Liver (tissue), 8 donors: ENCODE measurements at regions not wholly inside any gene's neighbourhood (a gene's known extent, or its start where the extent isn't known, plus 50 kb on each side); places are given as distances from the start of the nearest gene placed in this dataset.

Experiments
- DNase-seq: peaks from one replicate; pipeline ENCODE4 v3.0.0-alpha.2; 2017; ENCODE audit warnings: low spot score
- H3K27ac ChIP-seq, 2 donors: one replicate each; pipeline ENCODE4 v1.7.0; 2013; ENCODE audit warnings: inconsistent platforms in 2 of 2, low read length in 2 of 2, control low read depth in 1 of 2, low read depth in 1 of 2, mild to moderate bottlenecking in 1 of 2
- H3K27me3 ChIP-seq, 4 donors: one replicate each; pipeline versions ENCODE4 v1.6.1 to v1.7.0; 2013; ENCODE audit warnings: low read length in 3 of 4, inconsistent platforms in 1 of 4, mild to moderate bottlenecking in 1 of 4, moderate library complexity in 1 of 4; ENCODE audit not compliant: control insufficient read depth in 4 of 4, insufficient read depth in 4 of 4
- H3K36me3 ChIP-seq, 4 donors: one replicate each; pipeline versions ENCODE4 v1.6.1 to v1.7.0; 2013; ENCODE audit warnings: low read length in 3 of 4, mild to moderate bottlenecking in 3 of 4, low read depth in 1 of 4, moderate library complexity in 1 of 4; ENCODE audit not compliant: control insufficient read depth in 4 of 4, insufficient read depth in 3 of 4
- H3K4me1 ChIP-seq, 4 donors: one replicate each; pipeline versions ENCODE4 v1.6.1 to v1.7.0; 2013; ENCODE audit warnings: low read length in 3 of 4, mild to moderate bottlenecking in 3 of 4, moderate library complexity in 1 of 4; ENCODE audit not compliant: control insufficient read depth in 4 of 4, insufficient read depth in 4 of 4
- H3K4me3 ChIP-seq, 3 donors: one replicate each; pipeline versions ENCODE4 v1.6.1 to v1.7.0; 2013; ENCODE audit warnings: low read length in 3 of 3, control low read depth in 1 of 3, low read depth in 1 of 3, mild to moderate bottlenecking in 1 of 3
- H3K9ac ChIP-seq, 2 donors: one replicate each; pipeline ENCODE4 v1.7.0; 2013; ENCODE audit warnings: low read length in 2 of 2, mild to moderate bottlenecking in 2 of 2, moderate library complexity in 2 of 2, control low read depth in 1 of 2, low read depth in 1 of 2
- H3K9me3 ChIP-seq, 4 donors: one replicate each; pipeline versions ENCODE4 v1.6.1 to v1.7.0; 2013; ENCODE audit warnings: low read length in 3 of 4; ENCODE audit not compliant: control insufficient read depth in 4 of 4
- ATF3 ChIP-seq: IDR thresholded peaks from 2 replicates; pipeline ENCODE4 v1.6.1; 2016; ENCODE audit warnings: antibody characterized with exemption
- CTCF ChIP-seq: fragments of 150-350 bp; IDR thresholded peaks from 2 replicates; pipeline ENCODE4 v1.5.1; 2017; ENCODE audit warnings: improper control_type of control experiment, low read depth, low read length; ENCODE audit not compliant: missing input control
- EGR1 ChIP-seq, 2 donors: IDR thresholded peaks; 2 replicates each; pipeline ENCODE4 v1.6.1; 2016 to 2018; ENCODE audit warnings: antibody characterized with exemption in 2 of 2, low read depth in 2 of 2
- FOXA1 ChIP-seq: IDR thresholded peaks from 2 replicates; pipeline ENCODE4 v1.6.1; 2016; ENCODE audit warnings: antibody characterized with exemption
- FOXA2 ChIP-seq: IDR thresholded peaks from 2 replicates; pipeline ENCODE4 v1.6.1; 2016; ENCODE audit warnings: antibody characterized with exemption
- HNF4A ChIP-seq, 2 donors: conservative IDR thresholded peaks; 2 replicates each; pipeline ENCODE4 v1.6.1; 2016; ENCODE audit warnings: antibody characterized with exemption in 2 of 2, mild to moderate bottlenecking in 2 of 2
- JUND ChIP-seq, 2 donors: IDR thresholded peaks; 2 replicates each; pipeline ENCODE4 v1.6.1; 2016; ENCODE audit warnings: antibody characterized with exemption in 2 of 2
- RAD21 ChIP-seq, 2 donors: IDR thresholded peaks; 2 replicates each; pipeline ENCODE4 v1.6.1; 2016; ENCODE audit warnings: antibody characterized with exemption in 2 of 2, mild to moderate bottlenecking in 2 of 2
- RXRA ChIP-seq, 2 donors: IDR thresholded peaks; 2 replicates each; pipeline ENCODE4 v1.6.1; 2017 to 2018; ENCODE audit warnings: antibody characterized with exemption in 2 of 2, mild to moderate bottlenecking in 1 of 2
- SP1 ChIP-seq: IDR thresholded peaks from 2 replicates; pipeline ENCODE4 v1.6.1; 2018; ENCODE audit warnings: antibody characterized with exemption, mild to moderate bottlenecking
- TAF1 ChIP-seq: conservative IDR thresholded peaks from 2 replicates; pipeline ENCODE4 v1.6.1; 2016; ENCODE audit warnings: antibody characterized with exemption, mild to moderate bottlenecking
- YY1 ChIP-seq: IDR thresholded peaks from 2 replicates; pipeline ENCODE4 v1.6.1; 2016; ENCODE audit warnings: antibody characterized with exemption, mild to moderate bottlenecking
- WGBS: extraction: QIAGEN DNeasy Blood & Tissue Kit; methylation state at CpG from one replicate; pipeline ENCODE4 v1.1.7; 2013; 5-methylcytosine and 5-hydroxymethylcytosine counted together
- TF ChIP-seq, protein P1 (sequence below): IDR thresholded peaks from 2 replicates; pipeline ENCODE4 v1.6.1; 2016; ENCODE audit warnings: antibody characterized with exemption, mild to moderate bottlenecking
- TF ChIP-seq, protein P2 (sequence below): IDR thresholded peaks from 2 replicates; pipeline ENCODE4 v1.6.1; 2016; ENCODE audit warnings: antibody characterized with exemption
- TF ChIP-seq, protein P3 (sequence below): IDR thresholded peaks from 2 replicates; pipeline ENCODE4 v1.6.1; 2016; ENCODE audit warnings: antibody characterized with exemption
- donor health status: healthy.
- donor health status: healthy.
- donor health status: healthy.
- donor health status: healthy.
- donor health status: healthy.

- TF ChIP-seq, protein P1, sequence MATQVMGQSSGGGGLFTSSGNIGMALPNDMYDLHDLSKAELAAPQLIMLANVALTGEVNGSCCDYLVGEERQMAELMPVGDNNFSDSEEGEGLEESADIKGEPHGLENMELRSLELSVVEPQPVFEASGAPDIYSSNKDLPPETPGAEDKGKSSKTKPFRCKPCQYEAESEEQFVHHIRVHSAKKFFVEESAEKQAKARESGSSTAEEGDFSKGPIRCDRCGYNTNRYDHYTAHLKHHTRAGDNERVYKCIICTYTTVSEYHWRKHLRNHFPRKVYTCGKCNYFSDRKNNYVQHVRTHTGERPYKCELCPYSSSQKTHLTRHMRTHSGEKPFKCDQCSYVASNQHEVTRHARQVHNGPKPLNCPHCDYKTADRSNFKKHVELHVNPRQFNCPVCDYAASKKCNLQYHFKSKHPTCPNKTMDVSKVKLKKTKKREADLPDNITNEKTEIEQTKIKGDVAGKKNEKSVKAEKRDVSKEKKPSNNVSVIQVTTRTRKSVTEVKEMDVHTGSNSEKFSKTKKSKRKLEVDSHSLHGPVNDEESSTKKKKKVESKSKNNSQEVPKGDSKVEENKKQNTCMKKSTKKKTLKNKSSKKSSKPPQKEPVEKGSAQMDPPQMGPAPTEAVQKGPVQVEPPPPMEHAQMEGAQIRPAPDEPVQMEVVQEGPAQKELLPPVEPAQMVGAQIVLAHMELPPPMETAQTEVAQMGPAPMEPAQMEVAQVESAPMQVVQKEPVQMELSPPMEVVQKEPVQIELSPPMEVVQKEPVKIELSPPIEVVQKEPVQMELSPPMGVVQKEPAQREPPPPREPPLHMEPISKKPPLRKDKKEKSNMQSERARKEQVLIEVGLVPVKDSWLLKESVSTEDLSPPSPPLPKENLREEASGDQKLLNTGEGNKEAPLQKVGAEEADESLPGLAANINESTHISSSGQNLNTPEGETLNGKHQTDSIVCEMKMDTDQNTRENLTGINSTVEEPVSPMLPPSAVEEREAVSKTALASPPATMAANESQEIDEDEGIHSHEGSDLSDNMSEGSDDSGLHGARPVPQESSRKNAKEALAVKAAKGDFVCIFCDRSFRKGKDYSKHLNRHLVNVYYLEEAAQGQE: no peak
- no peak for TF ChIP-seq TAF1
- TF ChIP-seq HNF4A (conservative IDR thresholded peaks at IDR 0.05): no peak
- TF ChIP-seq YY1: no peak
Observed at GRCh38 chr5:87605663-87606062, 192.9 kb upstream of the CCNH start (continued).

DNA sequence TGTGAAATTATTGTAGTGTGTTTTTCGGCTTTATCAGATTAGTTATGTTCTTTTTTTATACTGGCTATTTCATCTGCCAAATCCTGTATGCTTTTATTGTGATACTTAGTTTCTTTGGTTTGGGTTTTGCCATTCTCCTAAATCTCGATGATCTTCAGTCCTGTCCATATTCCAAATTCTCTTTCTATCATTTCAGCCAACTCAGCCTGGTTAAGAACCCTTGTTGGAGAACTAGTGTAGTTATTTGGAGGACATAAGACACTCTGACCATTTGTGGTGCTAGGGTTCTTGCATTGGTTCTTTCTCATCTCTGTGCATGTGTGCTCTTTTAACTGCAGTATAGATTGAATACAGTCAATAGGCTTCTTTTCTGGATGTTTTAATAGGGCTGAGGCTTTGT lies 187.0 kb upstream of the CCNH start:
- TF ChIP-seq CTCF (no peak), YY1 (no peak)
- TF ChIP-seq, protein P2, sequence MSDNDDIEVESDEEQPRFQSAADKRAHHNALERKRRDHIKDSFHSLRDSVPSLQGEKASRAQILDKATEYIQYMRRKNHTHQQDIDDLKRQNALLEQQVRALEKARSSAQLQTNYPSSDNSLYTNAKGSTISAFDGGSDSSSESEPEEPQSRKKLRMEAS: no peak
- TF ChIP-seq, protein P3, sequence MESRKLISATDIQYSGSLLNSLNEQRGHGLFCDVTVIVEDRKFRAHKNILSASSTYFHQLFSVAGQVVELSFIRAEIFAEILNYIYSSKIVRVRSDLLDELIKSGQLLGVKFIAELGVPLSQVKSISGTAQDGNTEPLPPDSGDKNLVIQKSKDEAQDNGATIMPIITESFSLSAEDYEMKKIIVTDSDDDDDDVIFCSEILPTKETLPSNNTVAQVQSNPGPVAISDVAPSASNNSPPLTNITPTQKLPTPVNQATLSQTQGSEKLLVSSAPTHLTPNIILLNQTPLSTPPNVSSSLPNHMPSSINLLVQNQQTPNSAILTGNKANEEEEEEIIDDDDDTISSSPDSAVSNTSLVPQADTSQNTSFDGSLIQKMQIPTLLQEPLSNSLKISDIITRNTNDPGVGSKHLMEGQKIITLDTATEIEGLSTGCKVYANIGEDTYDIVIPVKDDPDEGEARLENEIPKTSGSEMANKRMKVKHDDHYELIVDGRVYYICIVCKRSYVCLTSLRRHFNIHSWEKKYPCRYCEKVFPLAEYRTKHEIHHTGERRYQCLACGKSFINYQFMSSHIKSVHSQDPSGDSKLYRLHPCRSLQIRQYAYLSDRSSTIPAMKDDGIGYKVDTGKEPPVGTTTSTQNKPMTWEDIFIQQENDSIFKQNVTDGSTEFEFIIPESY: no peak
- no peak overlapping the region for H3K4me3 ChIP-seq
- H3K9ac ChIP-seq: no peak overlapping the region
- no peaks in the 10 kb centered on the region for H3K4me1 ChIP-seq
- no peaks in the 10 kb centered on the region for H3K36me3 ChIP-seq
- peaks cover 0 to 3% (median 0%) of the 10 kb centered on the region in 4 donors for H3K9me3 ChIP-seq
- H3K27ac ChIP-seq: no peak overlapping the region
- no peaks in the 10 kb centered on the region for H3K27me3 ChIP-seq
- WGBS: 75% methylated on average over 2 of the region's 2 CpGs
- no peak for DNase-seq

DNA sequence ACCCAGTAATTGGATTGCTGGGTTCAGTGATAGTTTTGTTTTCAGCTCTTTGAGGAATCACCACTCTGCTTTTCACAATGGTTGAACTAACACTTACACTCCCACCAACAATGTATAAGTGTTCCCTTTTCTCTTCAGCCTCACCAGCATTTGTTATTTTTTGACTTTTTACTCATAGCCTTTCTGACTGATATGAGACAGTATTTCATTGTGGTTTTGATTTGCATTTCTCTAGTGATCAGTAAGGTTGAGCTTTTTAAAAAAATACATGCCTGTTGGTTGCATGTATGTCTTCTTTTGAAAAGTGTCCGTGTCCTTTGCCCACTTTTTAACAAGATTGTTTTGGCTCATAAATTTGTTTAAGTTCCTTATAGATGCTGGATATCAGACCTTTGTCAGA lies 185.7 kb upstream of the CCNH start:
- Histone ChIP-seq H3K9ac (no peak overlapping the region), H3K4me1 (no peaks in the 10 kb centered on the region), H3K9me3 (peaks cover 0 to 3% (median 0%) of the 10 kb centered on the region in 4 donors), H3K27ac (no peak overlapping the region), H3K4me3 (no peak overlapping the region), H3K36me3 (no peaks in the 10 kb centered on the region), H3K27me3 (no peaks in the 10 kb centered on the region)
- no peak for DNase-seq
- 62% methylated on average over 1 of the region's 1 CpG for WGBS
- TF ChIP-seq FOXA1 (no peak), TAF1 (no peak), JUND (IDR thresholded peaks at IDR 0.05) (no peak), EGR1 (IDR thresholded peaks at IDR 0.05; ENCODE audit: low read depth in 2 of 2) (no peak), CTCF (no peak), FOXA2 (no peak), RXRA (IDR thresholded peaks at IDR 0.05) (no peak), ATF3 (no peak), RAD21 (IDR thresholded peaks at IDR 0.05) (no peak), YY1 (no peak), SP1 (no peak)
- TF ChIP-seq, protein P2: no peak
- TF ChIP-seq, protein P1: no peak
